MCF 10A (cell line): ENCODE measurements at regions not wholly inside any gene's neighbourhood (a gene's known extent, or its start where the extent isn't known, plus 50 kb on each side); places are given as distances from the start of the nearest gene placed in this dataset.

Source experiments
- BruUV-seq: library from RNA; stranded (reverse); fragments of 400-500 nt; replicated peaks from 2 replicates; lab custom pipeline; 2021; lab: Mats Ljungman, UMichigan
- CTCF ChIA-PET: fragments of 300-600 bp; sonication (Branson Sonifier 250); formaldehyde crosslinking; extraction: SDS; loops from one replicate; lab custom pipeline; 2021; ENCODE audit warnings: antibody characterized with exemption, inconsistent platforms; lab: Yijun Ruan, JAX
- POLR2A ChIA-PET: fragments of 300-600, 350-650 bp; sonication (Branson Sonifier 250); formaldehyde crosslinking; extraction: SDS; loops from one replicate; lab custom pipeline; 2020; ENCODE audit warnings: antibody characterized with exemption, inconsistent platforms; lab: Yijun Ruan, JAX
- DNase-seq: peaks from one replicate; pipeline ENCODE4 v3.0.0-alpha.2; 2018; ENCODE audit not compliant: unreplicated experiment
- H3K27ac Mint-ChIP-seq: one replicate; pipeline ENCODE4 v1.8.0; 2022; ENCODE audit warnings: mild to moderate bottlenecking, low read depth, mixed read lengths; ENCODE audit not compliant: unreplicated experiment
- H3K27me3 Mint-ChIP-seq: one replicate; pipeline ENCODE4 v1.8.0; 2022; ENCODE audit warnings: mixed read lengths; ENCODE audit not compliant: insufficient read depth, unreplicated experiment
- H3K36me3 Mint-ChIP-seq: one replicate; pipeline ENCODE4 v1.8.0; 2022; ENCODE audit warnings: mild to moderate bottlenecking, moderate library complexity, mixed read lengths; ENCODE audit not compliant: insufficient read depth, unreplicated experiment
- H3K4me1 Mint-ChIP-seq: one replicate; pipeline ENCODE4 v1.8.0; 2022; ENCODE audit warnings: mixed read lengths; ENCODE audit not compliant: insufficient read depth, unreplicated experiment
- H3K4me3 Mint-ChIP-seq: one replicate; pipeline ENCODE4 v1.8.0; 2022; ENCODE audit warnings: mild to moderate bottlenecking, moderate library complexity, mixed read lengths; ENCODE audit not compliant: unreplicated experiment
- H3K9me3 Mint-ChIP-seq: one replicate; pipeline ENCODE4 v1.8.0; 2022; ENCODE audit warnings: mixed read lengths; ENCODE audit not compliant: unreplicated experiment
- CTCF ChIP-seq: fragments of 200-600 bp; IDR thresholded peaks from one replicate; pipeline ENCODE4 v1.8.0; 2022; ENCODE audit warnings: antibody characterized with exemption, mild to moderate bottlenecking; ENCODE audit not compliant: unreplicated experiment
- intact Hi-C: fragments of 100-400 bp; cut with micrococcal nuclease; formaldehyde crosslinking; loops from 2 replicates; pipeline ENCODE4 v1.14.1; 2022

- no peak for DNase-seq
- CTCF ChIA-PET: interaction anchor here (0.7 kb wide), 1 partner anchor 116 kb away, joined by 3 read pairs; no protein-coding TSS in a partner anchor
- Mint-ChIP-seq H3K4me1 (peaks cover 10% of the 10 kb centered on the region), H3K36me3 (no peaks in the 10 kb centered on the region), H3K27ac (no peak overlapping the region), H3K9me3 (no peaks in the 10 kb centered on the region), H3K27me3 (peaks cover 17% of the 10 kb centered on the region), H3K4me3 (no peak overlapping the region)
- POLR2A ChIA-PET: no interaction called here
- intact Hi-C loops: no loop called here
- no peak for TF ChIP-seq CTCF
- no TSS peak for BruUV-seq
Measured at GRCh38 chr16:86876499-86876898, 298.1 kb downstream of the FOXL1 start.

- intact Hi-C loops: no loop called here
- Mint-ChIP-seq H3K36me3 (no peaks in the 10 kb centered on the region), H3K4me3 (no peak overlapping the region), H3K27ac (no peak overlapping the region), H3K9me3 (no peaks in the 10 kb centered on the region), H3K27me3 (peaks cover 17% of the 10 kb centered on the region), H3K4me1 (peaks cover 12% of the 10 kb centered on the region)
- DNase-seq: no peak
- ChIA-PET POLR2A (interaction anchor here (0.6 kb wide), 1 partner anchor 59 kb away, joined by 3 read pairs; no protein-coding TSS in a partner anchor), CTCF (no interaction called here)
- TF ChIP-seq CTCF: no peak
- no TSS peak for BruUV-seq
Measured at GRCh38 chr16:86877108-86877507, 298.8 kb downstream of the FOXL1 start.

- BruUV-seq: no TSS peak
- Mint-ChIP-seq H3K27me3 (peaks cover 17% of the 10 kb centered on the region), H3K9me3 (no peaks in the 10 kb centered on the region), H3K4me3 (no peak overlapping the region), H3K36me3 (no peaks in the 10 kb centered on the region), H3K27ac (no peak overlapping the region), H3K4me1 (peaks cover 19% of the 10 kb centered on the region)
- no peak for DNase-seq
- POLR2A ChIA-PET: no interaction called here
- CTCF ChIA-PET: no interaction called here
- intact Hi-C loops: no loop called here
- no peak for TF ChIP-seq CTCF
Measured at GRCh38 chr16:86877835-86878234, 299.5 kb downstream of the FOXL1 start.

- ChIA-PET POLR2A (interaction anchor here (0.9 kb wide), 1 partner anchor 386 kb away, joined by 4 read pairs; no protein-coding TSS in a partner anchor), CTCF (no interaction called here)
- H3K4me1 Mint-ChIP-seq: peaks cover 22% of the 10 kb centered on the region
- peaks cover 17% of the 10 kb centered on the region for H3K27me3 Mint-ChIP-seq
- H3K36me3 Mint-ChIP-seq: no peaks in the 10 kb centered on the region
- intact Hi-C loops: no loop called here
- no peak for TF ChIP-seq CTCF
- no peak overlapping the region for H3K27ac Mint-ChIP-seq
- no peak for DNase-seq
- BruUV-seq: no TSS peak
- H3K4me3 Mint-ChIP-seq: no peak overlapping the region
- no peaks in the 10 kb centered on the region for H3K9me3 Mint-ChIP-seq
Measured at GRCh38 chr16:86878236-86879080, 300.1 kb downstream of the FOXL1 start.
